ENCODE measurements at regions not wholly inside any gene's neighbourhood (a gene's known extent, or its start where the extent isn't known, plus 50 kb on each side); places are given as distances from the start of the nearest gene placed in this dataset.

- no peak overlapping the region for H4K5ac ChIP-seq (ENCODE audit: low read depth, low read length)
- H4K91ac ChIP-seq (ENCODE audit: insufficient read depth, low read depth, low read length), result no peak overlapping the region
- no peak overlapping the region for H2AK9ac ChIP-seq (replicated peaks; ENCODE audit: low read depth, low read length, poor library complexity)
- H2BK20ac ChIP-seq (ENCODE audit: low read depth, low read length), result no peak overlapping the region
- H4K20me1 ChIP-seq (ENCODE audit: insufficient read depth, low read length), result no peaks in the 10 kb centered on the region
- no peaks in the 10 kb centered on the region for H3K9me1 ChIP-seq (ENCODE audit: insufficient read depth, low read length)
- no peak overlapping the region for H2BK5ac ChIP-seq (ENCODE audit: low read depth, low read length, poor library complexity, severe bottlenecking)
- POLR2A ChIA-PET (ENCODE audit: unreplicated experiment), result no interaction called here
- TF ChIP-seq MAZ (IDR thresholded peaks at IDR 0.05; ENCODE audit: borderline replicate concordance, low read depth, low read length) (no peak), NFE2L2 (IDR thresholded peaks at IDR 0.05; ENCODE audit: low read depth, low read length) (no peak), RAD21 (IDR thresholded peaks at IDR 0.05; ENCODE audit: low read length) (no peak), BHLHE40 (IDR thresholded peaks at IDR 0.05; ENCODE audit: low read depth, low read length) (no peak), POLR2A (IDR thresholded peaks at IDR 0.05; ENCODE audit: low read depth, low read length) (no peak), RCOR1 (IDR thresholded peaks at IDR 0.05; ENCODE audit: insufficient replicate concordance, low read length) (no peak), RFX5 (IDR thresholded peaks at IDR 0.05; ENCODE audit: low read depth, low read length) (no peak), SMC3 (IDR thresholded peaks at IDR 0.05; ENCODE audit: low read depth, low read length) (no peak), ELK1 (IDR thresholded peaks at IDR 0.05; ENCODE audit: borderline replicate concordance, low read depth, low read length) (no peak), CTCF (conservative IDR thresholded peaks at IDR 0.05; ENCODE audit: low read depth, low read length) (no peak), FOS (IDR thresholded peaks at IDR 0.05; ENCODE audit: low read depth, low read length) (no peak), USF2 (IDR thresholded peaks at IDR 0.05; ENCODE audit: low read depth, low read length) (no peak), MAFK (IDR thresholded peaks at IDR 0.05; ENCODE audit: low read depth, low read length) (no peak), CEBPB (IDR thresholded peaks at IDR 0.05; ENCODE audit: low read depth, low read length) (no peak), MXI1 (IDR thresholded peaks at IDR 0.05; ENCODE audit: borderline replicate concordance, low read depth, low read length) (no peak), CHD1 (IDR thresholded peaks at IDR 0.05; ENCODE audit: low read depth, low read length) (no peak)
- DNase-seq (peak; percentile 65), ATAC-seq (ENCODE audit: low read depth) (no peak)
- H3K4me2 ChIP-seq (ENCODE audit: low read depth, low read length), result no peak overlapping the region
- H2AK5ac ChIP-seq (ENCODE audit: low read depth, low read length), result no peak overlapping the region
- H3K4ac ChIP-seq (ENCODE audit: low read depth, low read length), result no peak overlapping the region
- CTCF ChIA-PET, result interaction anchor here (0.7 kb wide), 1 partner anchor 1152 kb away, joined by 3 read pairs; no protein-coding TSS in a partner anchor
- no peaks in the 10 kb centered on the region for H3K9me3 ChIP-seq (ENCODE audit: control insufficient read depth, insufficient read depth, low read length)
- no peak overlapping the region for H3K23ac ChIP-seq (ENCODE audit: low read depth, low read length)
- dilution Hi-C loops (cut with HindIII; ENCODE audit: low sequenced_read_pairs, unreplicated experiment) (no loop called here), in situ Hi-C loops (cut with MboI; ENCODE audit: low sequenced_read_pairs) (no loop called here), intact Hi-C loops (cut with micrococcal nuclease) (no loop called here)
- no CpG with 5 or more reads among the region's 4 CpGs for WGBS, 2 experiments (ENCODE audit: extremely low coverage in 2 of 2, insufficient read length in 1 of 2)
- no peak overlapping the region for H2BK15ac ChIP-seq (ENCODE audit: low read depth, low read length)
- H3K27ac ChIP-seq (ENCODE audit: insufficient read depth, low read length), result no peak overlapping the region
- no peak overlapping the region for H3K4me3 ChIP-seq (ENCODE audit: insufficient read depth, low read depth, low read length)
- H3K36me3 ChIP-seq (ENCODE audit: control insufficient read depth, insufficient read depth, low read length), result no peaks in the 10 kb centered on the region
- BruUV-seq (replicated peaks), result no TSS peak
- H2BK120ac ChIP-seq (ENCODE audit: low read depth, low read length), result no peak overlapping the region
- no peaks in the 10 kb centered on the region for H3K4me1 ChIP-seq (ENCODE audit: control insufficient read depth, insufficient read depth, low read length)
- H3K14ac ChIP-seq (replicated peaks; ENCODE audit: low read depth, low read length), result no peak overlapping the region
- H2AFZ ChIP-seq (replicated peaks; ENCODE audit: low read length, poor library complexity), result no peak overlapping the region
- H3K18ac ChIP-seq (ENCODE audit: low read depth, low read length), result no peak overlapping the region
- no peak overlapping the region for H3K56ac ChIP-seq (ENCODE audit: extremely low read depth, insufficient read depth, low read length)
- H3K79me1 ChIP-seq (ENCODE audit: low read depth in 1 of 2, low read length in 2 of 2), result no peaks in the 10 kb centered on the region
- H4K8ac ChIP-seq (ENCODE audit: low read depth in 2 of 2, low read length in 2 of 2), result no peak overlapping the region
- H3K9ac ChIP-seq (ENCODE audit: low read depth, low read length), result no peak overlapping the region
- H3K27me3 ChIP-seq (ENCODE audit: control insufficient read depth, insufficient read depth, low read length), result no peaks in the 10 kb centered on the region
These were observed 2818.6 kb upstream of the PCDH20 start for GRCh38 chr13:64234255-64234654.
